HEK293 (cell line): ENCODE measurements at regions not wholly inside any gene's neighbourhood (a gene's known extent, or its start where the extent isn't known, plus 50 kb on each side); places are given as distances from the start of the nearest gene placed in this dataset.

ENCODE experiments used
- CTCF ChIA-PET: fragments of 350-600 bp; formaldehyde crosslinking; extraction: SDS; loops from one replicate; lab custom pipeline; 2021; ENCODE audit warnings: antibody characterized with exemption; lab: Yijun Ruan, JAX
- POLR2A ChIA-PET: fragments of 300-600 bp; formaldehyde crosslinking; extraction: SDS; loops from one replicate; lab custom pipeline; 2020; ENCODE audit warnings: antibody characterized with exemption, inconsistent platforms; lab: Yijun Ruan, JAX
- H3K27ac ChIP-seq: fragments of 200-500 bp; sonication (Bioruptor generic); 2 replicates; pipeline ENCODE4 v1.5.1; 2014; ENCODE audit warnings: low read depth, low read length, control low read depth, inconsistent platforms; ENCODE audit errors: extremely low read depth
- H3K36me3 ChIP-seq, 2 experiments: fragments of 200-500 bp in 1 of 2; sonication (Bioruptor generic) in 1 of 2; 1 replicate in 1 of 2; 2 replicates in 1 of 2; pipeline ENCODE4 v1.5.1; 2014 to 2017; ENCODE audit warnings: inconsistent platforms in 2 of 2, low read length in 2 of 2; ENCODE audit not compliant: control insufficient read depth in 2 of 2, insufficient read depth in 1 of 2
- H3K4me1 ChIP-seq: fragments of 200-500 bp; sonication (Bioruptor generic); 2 replicates; pipeline ENCODE4 v1.5.1; 2014; ENCODE audit warnings: mild to moderate bottlenecking, low read length, inconsistent platforms; ENCODE audit not compliant: control insufficient read depth, insufficient read depth
- H3K4me3 ChIP-seq: 2 replicates; pipeline ENCODE4 v1.5.1; 2011; ENCODE audit warnings: low read depth, mild to moderate bottlenecking, control low read depth, low read length, moderate library complexity
- H3K9me3 ChIP-seq: fragments of 200-500 bp; sonication (Bioruptor generic); 2 replicates; pipeline ENCODE4 v1.5.1; 2014; ENCODE audit warnings: low read depth, low read length, inconsistent platforms; ENCODE audit not compliant: control insufficient read depth, insufficient read depth
- IKZF3 ChIP-seq: fragments of 450-650 bp; IDR thresholded peaks from 2 replicates; pipeline ENCODE4 v1.5.0; 2018; ENCODE audit warnings: missing biosample characterization, mild to moderate bottlenecking, missing genetic modification characterization, moderate library complexity
- KLF16 ChIP-seq: fragments of 450-650 bp; formaldehyde crosslinking; IDR thresholded peaks from 2 replicates; pipeline ENCODE4 v1.5.1; 2017; ENCODE audit warnings: missing biosample characterization, missing genetic modification characterization
- PRDM1 ChIP-seq: fragments of 450-650 bp; formaldehyde crosslinking; IDR thresholded peaks from 2 replicates; pipeline ENCODE4; 2016; ENCODE audit warnings: missing biosample characterization, missing genetic modification characterization
- SP3 ChIP-seq: fragments of 450-650 bp; formaldehyde crosslinking; IDR thresholded peaks from 2 replicates; pipeline ENCODE4 v1.5.1; 2016; ENCODE audit warnings: missing biosample characterization, missing genetic modification characterization
- ZBTB20 ChIP-seq: fragments of 450-650 bp; formaldehyde crosslinking; IDR thresholded peaks from 2 replicates; pipeline ENCODE4 v1.5.1; 2016; ENCODE audit warnings: missing biosample characterization, missing genetic modification characterization
- ZFP37 ChIP-seq: fragments of 450-650 bp; formaldehyde crosslinking; IDR thresholded peaks from 2 replicates; pipeline ENCODE4 v1.5.1; 2016; ENCODE audit warnings: missing biosample characterization, missing genetic modification characterization
- ZIC2 ChIP-seq: fragments of 450-650 bp; formaldehyde crosslinking; IDR thresholded peaks from 2 replicates; pipeline ENCODE4 v1.5.1; 2016; ENCODE audit warnings: missing biosample characterization, missing genetic modification characterization
- ZNF132 ChIP-seq: fragments of 450-650 bp; formaldehyde crosslinking; IDR thresholded peaks from 2 replicates; pipeline ENCODE4 v1.5.1; 2017; ENCODE audit warnings: missing biosample characterization, missing genetic modification characterization, borderline replicate concordance
- ZNF138 ChIP-seq: fragments of 450-650 bp; formaldehyde crosslinking; IDR thresholded peaks from 2 replicates; pipeline ENCODE4 v1.5.1; 2016; ENCODE audit warnings: missing biosample characterization, missing genetic modification characterization, borderline replicate concordance
- ZNF174 ChIP-seq: fragments of 450-650 bp; formaldehyde crosslinking; IDR thresholded peaks from 2 replicates; pipeline ENCODE4 v1.5.0; 2017; ENCODE audit warnings: missing biosample characterization, mild to moderate bottlenecking, missing genetic modification characterization
- ZNF175 ChIP-seq: fragments of 450-650 bp; formaldehyde crosslinking; IDR thresholded peaks from 2 replicates; pipeline ENCODE4 v1.5.1; 2016; ENCODE audit warnings: missing biosample characterization, missing genetic modification characterization
- ZNF23 ChIP-seq: fragments of 450-650 bp; formaldehyde crosslinking; IDR thresholded peaks from 2 replicates; pipeline ENCODE4 v1.5.1; 2016; ENCODE audit warnings: missing biosample characterization, missing genetic modification characterization, borderline replicate concordance
- ZNF341 ChIP-seq: fragments of 450-650 bp; formaldehyde crosslinking; IDR thresholded peaks from 2 replicates; pipeline ENCODE4; 2016; ENCODE audit warnings: low read depth, missing biosample characterization, missing genetic modification characterization
- ZNF391 ChIP-seq: fragments of 450-650 bp; formaldehyde crosslinking; IDR thresholded peaks from 2 replicates; pipeline ENCODE4 v1.5.1; 2016; ENCODE audit warnings: low read depth, missing biosample characterization, missing genetic modification characterization, borderline replicate concordance
- ZNF404 ChIP-seq: fragments of 450-650 bp; formaldehyde crosslinking; IDR thresholded peaks from 2 replicates; pipeline ENCODE4 v1.5.1; 2017; ENCODE audit warnings: missing biosample characterization, missing genetic modification characterization
- ZNF426 ChIP-seq: fragments of 450-650 bp; formaldehyde crosslinking; IDR thresholded peaks from 2 replicates; pipeline ENCODE4 v1.5.1; 2017; ENCODE audit warnings: missing biosample characterization, missing genetic modification characterization, mild to moderate bottlenecking, inconsistent platforms, moderate library complexity
- ZNF433 ChIP-seq: fragments of 450-650 bp; formaldehyde crosslinking; IDR thresholded peaks from 2 replicates; pipeline ENCODE4 v1.5.1; 2016; ENCODE audit warnings: missing biosample characterization, missing genetic modification characterization, low read depth
- ZNF48 ChIP-seq: fragments of 450-650 bp; formaldehyde crosslinking; IDR thresholded peaks from 2 replicates; pipeline ENCODE4 v1.5.1; 2016; ENCODE audit warnings: missing biosample characterization, missing genetic modification characterization
- ZNF518A ChIP-seq: fragments of 450-650 bp; formaldehyde crosslinking; conservative IDR thresholded peaks from 2 replicates; pipeline ENCODE4 v1.5.1; 2016; ENCODE audit warnings: low read depth, missing biosample characterization, missing genetic modification characterization
- ZNF664 ChIP-seq: fragments of 450-650 bp; formaldehyde crosslinking; IDR thresholded peaks from 2 replicates; pipeline ENCODE4 v1.5.1; 2016; ENCODE audit warnings: missing biosample characterization, missing genetic modification characterization
- ZNF776 ChIP-seq: fragments of 450-650 bp; formaldehyde crosslinking; IDR thresholded peaks from 2 replicates; pipeline ENCODE4 v1.5.0; 2017; ENCODE audit warnings: missing biosample characterization, missing genetic modification characterization, borderline replicate concordance
- ZNF785 ChIP-seq: fragments of 450-650 bp; formaldehyde crosslinking; IDR thresholded peaks from 2 replicates; pipeline ENCODE4 v1.5.1; 2016; ENCODE audit warnings: missing biosample characterization, missing genetic modification characterization
- TF ChIP-seq, protein P1 (sequence below): fragments of 450-650 bp; formaldehyde crosslinking; IDR thresholded peaks from 2 replicates; pipeline ENCODE4; 2016; ENCODE audit warnings: missing biosample characterization, missing genetic modification characterization
- TF ChIP-seq, protein P2 (sequence below): fragments of 450-650 bp; formaldehyde crosslinking; IDR thresholded peaks from 2 replicates; pipeline ENCODE4 v1.5.1; 2016; ENCODE audit warnings: missing biosample characterization, missing genetic modification characterization

GRCh38 chr2:149740490-149740889, 152.9 kb upstream of the MMADHC start:
- no peaks in the 10 kb centered on the region for H3K4me1 ChIP-seq
- H3K36me3 ChIP-seq = no peaks in the 10 kb centered on the region
- no peaks in the 10 kb centered on the region for H3K9me3 ChIP-seq
- no peak overlapping the region for H3K4me3 ChIP-seq
- TF ChIP-seq ZNF341 (tag by site-specific recombination) (no peak), ZNF48 (tag by site-specific recombination) (no peak), PRDM1 (tag by site-specific recombination) (no peak), ZBTB20 (tag by site-specific recombination) (no peak), KLF16 (tag by site-specific recombination) (no peak), IKZF3 (no peak), ZNF433 (no peak), ZNF174 (tag by site-specific recombination) (no peak)
- ChIA-PET CTCF (interaction anchor here (0.9 kb wide), 1 partner anchor 746 kb away, joined by 4 read pairs; no protein-coding TSS in a partner anchor), POLR2A (interaction anchor here (1.3 kb wide), 1 partner anchor 7 kb away, joined by 3 read pairs; no protein-coding TSS in a partner anchor)
- no peak overlapping the region for H3K27ac ChIP-seq

GRCh38 chr2:149739883-149740265, 152.3 kb upstream of the MMADHC start:
- Histone ChIP-seq H3K36me3 (no peaks in the 10 kb centered on the region), H3K9me3 (no peaks in the 10 kb centered on the region), H3K4me3 (no peak overlapping the region), H3K4me1 (no peaks in the 10 kb centered on the region), H3K27ac (no peak overlapping the region)
- CTCF ChIA-PET = no interaction called here
- no peak for TF ChIP-seq ZNF785
- POLR2A ChIA-PET = no interaction called here

DNA sequence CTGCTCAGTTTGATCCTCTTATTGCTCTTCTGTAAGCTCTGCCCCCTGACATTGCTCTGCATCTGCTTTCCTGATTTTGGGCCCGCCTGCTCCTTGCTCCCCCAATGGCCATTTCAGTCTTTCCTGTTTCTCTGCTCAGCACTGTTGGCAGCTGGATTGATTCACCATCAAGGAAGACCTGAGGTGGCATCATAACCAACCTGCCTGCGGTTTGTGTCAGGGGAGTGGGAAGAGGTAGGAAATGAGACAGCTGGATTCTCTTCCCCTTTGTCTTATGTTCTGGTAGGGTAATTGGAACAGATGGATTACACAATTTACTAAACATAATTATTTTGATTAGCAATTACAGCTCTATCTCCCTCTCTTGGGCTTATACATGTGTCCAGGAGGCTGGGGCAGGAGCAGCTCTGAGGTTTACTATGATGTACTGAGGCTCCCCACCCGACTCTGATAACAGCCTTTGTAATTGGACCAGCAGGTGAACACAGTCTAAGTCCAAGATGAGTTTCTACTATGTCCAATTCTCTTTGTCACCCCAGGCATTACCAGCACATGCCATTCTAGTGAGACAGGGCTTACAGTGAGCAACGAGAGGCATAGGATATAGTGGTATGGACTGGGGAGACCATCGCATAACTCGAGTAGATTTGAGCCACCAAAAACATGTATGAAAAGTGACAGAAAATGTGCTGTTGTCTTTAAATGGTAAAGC, 151.8 kb upstream of the MMADHC start:
- Histone ChIP-seq H3K4me3 (no peak overlapping the region), H3K4me1 (no peaks in the 10 kb centered on the region), H3K36me3 (no peaks in the 10 kb centered on the region), H3K27ac (no peak overlapping the region), H3K9me3 (no peaks in the 10 kb centered on the region)
- CTCF ChIA-PET = no interaction called here
- POLR2A ChIA-PET = no interaction called here
- TF ChIP-seq, protein P1, sequence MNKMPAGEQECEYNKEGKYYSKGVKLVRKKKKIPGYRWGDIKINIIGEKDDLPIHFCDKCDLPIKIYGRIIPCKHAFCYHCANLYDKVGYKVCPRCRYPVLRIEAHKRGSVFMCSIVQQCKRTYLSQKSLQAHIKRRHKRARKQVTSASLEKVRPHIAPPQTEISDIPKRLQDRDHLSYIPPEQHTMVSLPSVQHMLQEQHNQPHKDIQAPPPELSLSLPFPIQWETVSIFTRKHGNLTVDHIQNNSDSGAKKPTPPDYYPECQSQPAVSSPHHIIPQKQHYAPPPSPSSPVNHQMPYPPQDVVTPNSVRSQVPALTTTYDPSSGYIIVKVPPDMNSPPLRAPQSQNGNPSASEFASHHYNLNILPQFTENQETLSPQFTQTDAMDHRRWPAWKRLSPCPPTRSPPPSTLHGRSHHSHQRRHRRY = no peak
- TF ChIP-seq ZNF664 = no peak
- TF ChIP-seq ZNF138 (tag by site-specific recombination) = no peak
- TF ChIP-seq, protein P2, sequence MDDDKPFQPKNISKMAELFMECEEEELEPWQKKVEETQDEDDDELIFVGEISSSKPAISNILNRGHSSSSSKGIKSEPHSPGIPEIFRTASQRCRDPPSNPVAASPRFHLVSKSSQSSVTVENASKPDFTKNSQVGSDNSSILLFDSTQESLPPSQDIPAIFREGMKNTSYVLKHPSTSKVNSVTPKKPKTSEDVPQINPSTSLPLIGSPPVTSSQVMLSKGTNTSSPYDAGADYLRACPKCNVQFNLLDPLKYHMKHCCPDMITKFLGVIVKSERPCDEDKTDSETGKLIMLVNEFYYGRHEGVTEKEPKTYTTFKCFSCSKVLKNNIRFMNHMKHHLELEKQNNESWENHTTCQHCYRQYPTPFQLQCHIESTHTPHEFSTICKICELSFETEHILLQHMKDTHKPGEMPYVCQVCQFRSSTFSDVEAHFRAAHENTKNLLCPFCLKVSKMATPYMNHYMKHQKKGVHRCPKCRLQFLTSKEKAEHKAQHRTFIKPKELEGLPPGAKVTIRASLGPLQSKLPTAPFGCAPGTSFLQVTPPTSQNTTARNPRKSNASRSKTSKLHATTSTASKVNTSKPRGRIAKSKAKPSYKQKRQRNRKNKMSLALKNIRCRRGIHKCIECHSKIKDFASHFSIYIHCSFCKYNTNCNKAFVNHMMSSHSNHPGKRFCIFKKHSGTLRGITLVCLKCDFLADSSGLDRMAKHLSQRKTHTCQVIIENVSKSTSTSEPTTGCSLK (tag by site-specific recombination) = no peak
- TF ChIP-seq ZNF776 (tag by site-specific recombination) = no peak
- TF ChIP-seq ZFP37 (tag by site-specific recombination) = no peak
- TF ChIP-seq ZNF175 = no peak
- TF ChIP-seq ZNF518A (tag by site-specific recombination) = no peak
- TF ChIP-seq ZNF23 = no peak
- TF ChIP-seq ZNF132 (tag by site-specific recombination) = no peak
- TF ChIP-seq IKZF3 = no peak
- TF ChIP-seq ZNF404 (tag by site-specific recombination) = no peak
- TF ChIP-seq ZNF391 (tag by site-specific recombination) = no peak
- TF ChIP-seq ZNF426 = no peak
- TF ChIP-seq SP3 (tag by site-specific recombination) = no peak
- TF ChIP-seq ZIC2 = no peak
